ENCODE measurements at regions not wholly inside any gene's neighbourhood (a gene's known extent, or its start where the extent isn't known, plus 50 kb on each side); places are given as distances from the start of the nearest gene placed in this dataset.

DNA sequence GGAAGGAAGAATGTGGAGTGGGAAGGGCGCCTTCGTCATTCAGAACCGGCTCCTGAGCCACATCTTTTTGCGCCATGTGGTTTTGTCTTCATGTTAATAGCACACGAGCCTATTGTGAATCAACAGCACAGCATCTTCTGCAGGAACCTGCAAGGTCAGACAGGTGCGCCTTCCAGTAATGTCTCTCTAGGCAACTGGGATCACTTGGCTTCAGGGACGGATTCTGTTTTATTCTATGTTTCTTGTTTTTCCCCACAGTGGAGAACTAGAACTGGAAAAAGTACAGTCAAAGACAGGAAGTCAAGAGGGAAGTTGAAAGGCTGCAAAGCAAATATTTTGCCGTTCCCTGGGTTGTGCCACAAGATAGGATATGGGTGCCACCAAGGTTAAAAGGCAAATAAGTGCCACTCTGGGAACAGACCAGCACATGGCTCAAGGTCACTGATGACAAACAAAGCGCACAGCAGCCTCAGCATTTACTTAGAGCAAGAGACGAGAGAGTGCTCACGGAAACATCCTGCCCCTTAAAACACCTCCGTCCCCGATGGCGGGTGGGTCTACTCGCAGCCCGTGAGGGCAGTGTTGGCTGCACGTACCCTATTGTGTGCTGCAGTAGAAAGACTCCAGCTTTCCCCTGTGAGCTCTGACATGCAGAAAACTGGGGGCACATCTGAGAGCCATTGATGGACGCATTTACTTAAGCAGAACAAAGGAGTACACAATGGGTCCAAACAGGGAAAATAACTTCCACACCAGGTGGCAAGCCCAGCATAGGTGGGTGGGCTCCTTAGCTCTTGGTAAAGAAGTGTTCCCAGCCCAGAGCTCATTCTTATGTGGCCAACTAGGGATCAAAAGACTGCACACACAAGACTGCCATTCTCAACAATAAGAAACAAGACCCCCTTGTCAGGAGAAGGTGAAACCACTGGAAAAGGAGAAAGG lies 107.2 kb upstream of the PARD3B start:
- TF ChIP-seq, protein P1, sequence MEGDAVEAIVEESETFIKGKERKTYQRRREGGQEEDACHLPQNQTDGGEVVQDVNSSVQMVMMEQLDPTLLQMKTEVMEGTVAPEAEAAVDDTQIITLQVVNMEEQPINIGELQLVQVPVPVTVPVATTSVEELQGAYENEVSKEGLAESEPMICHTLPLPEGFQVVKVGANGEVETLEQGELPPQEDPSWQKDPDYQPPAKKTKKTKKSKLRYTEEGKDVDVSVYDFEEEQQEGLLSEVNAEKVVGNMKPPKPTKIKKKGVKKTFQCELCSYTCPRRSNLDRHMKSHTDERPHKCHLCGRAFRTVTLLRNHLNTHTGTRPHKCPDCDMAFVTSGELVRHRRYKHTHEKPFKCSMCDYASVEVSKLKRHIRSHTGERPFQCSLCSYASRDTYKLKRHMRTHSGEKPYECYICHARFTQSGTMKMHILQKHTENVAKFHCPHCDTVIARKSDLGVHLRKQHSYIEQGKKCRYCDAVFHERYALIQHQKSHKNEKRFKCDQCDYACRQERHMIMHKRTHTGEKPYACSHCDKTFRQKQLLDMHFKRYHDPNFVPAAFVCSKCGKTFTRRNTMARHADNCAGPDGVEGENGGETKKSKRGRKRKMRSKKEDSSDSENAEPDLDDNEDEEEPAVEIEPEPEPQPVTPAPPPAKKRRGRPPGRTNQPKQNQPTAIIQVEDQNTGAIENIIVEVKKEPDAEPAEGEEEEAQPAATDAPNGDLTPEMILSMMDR (IDR thresholded peaks at IDR 0.05; ENCODE audit: low read length, missing control alignments) = no peak
- DNase-seq (ENCODE audit: low read depth) = no peak
- no peak overlapping the region for H3K4me3 ChIP-seq (replicated peaks; ENCODE audit: low read depth, low read length)

DNA sequence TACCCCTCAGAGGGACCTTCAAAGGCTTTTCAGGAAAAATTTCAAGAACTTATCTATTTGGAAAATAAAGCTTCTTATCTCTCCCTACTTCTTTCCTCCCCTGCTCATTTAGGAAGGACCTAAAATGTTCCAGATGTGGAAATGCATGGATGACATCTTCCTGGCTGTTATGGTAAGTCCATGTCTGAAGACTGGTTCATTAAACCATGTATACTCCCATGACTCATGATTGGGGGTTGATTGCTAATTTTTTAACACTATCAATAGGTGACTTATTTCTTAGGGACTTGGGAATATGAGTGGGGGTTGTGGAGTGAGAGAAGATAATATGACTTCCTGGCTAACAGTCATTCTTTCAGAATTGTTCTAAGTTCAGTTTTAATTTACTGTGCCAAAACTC lies 104.0 kb upstream of the PARD3B start:
- H3K4me3 ChIP-seq (replicated peaks; ENCODE audit: low read depth, low read length) = no peak overlapping the region
- TF ChIP-seq, protein P1 (IDR thresholded peaks at IDR 0.05; ENCODE audit: low read length, missing control alignments) = no peak
- DNase-seq (ENCODE audit: low read depth) = no peak

DNA sequence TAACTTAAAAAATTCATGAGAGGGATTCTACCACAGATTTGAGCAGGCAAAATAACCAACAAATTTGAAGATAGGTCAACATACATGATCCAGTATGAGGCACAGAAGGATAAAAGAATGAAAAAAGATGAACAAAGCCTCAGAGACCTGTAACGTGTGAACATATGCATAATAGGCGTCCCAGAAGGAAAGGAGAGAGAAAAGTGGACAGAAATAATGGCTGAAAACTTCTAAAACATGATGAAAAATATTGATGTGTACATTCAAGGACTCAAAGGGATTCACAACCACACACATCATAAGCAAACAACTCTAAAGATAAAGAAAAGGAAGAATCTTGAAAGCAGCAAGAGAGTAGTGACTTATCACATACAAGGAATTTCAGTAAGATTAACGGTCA lies 100.1 kb upstream of the PARD3B start:
- no peak overlapping the region for H3K4me3 ChIP-seq (replicated peaks; ENCODE audit: low read depth, low read length)
- TF ChIP-seq, protein P1 (IDR thresholded peaks at IDR 0.05; ENCODE audit: low read length, missing control alignments) = no peak
- DNase-seq (ENCODE audit: low read depth) = no peak

DNA sequence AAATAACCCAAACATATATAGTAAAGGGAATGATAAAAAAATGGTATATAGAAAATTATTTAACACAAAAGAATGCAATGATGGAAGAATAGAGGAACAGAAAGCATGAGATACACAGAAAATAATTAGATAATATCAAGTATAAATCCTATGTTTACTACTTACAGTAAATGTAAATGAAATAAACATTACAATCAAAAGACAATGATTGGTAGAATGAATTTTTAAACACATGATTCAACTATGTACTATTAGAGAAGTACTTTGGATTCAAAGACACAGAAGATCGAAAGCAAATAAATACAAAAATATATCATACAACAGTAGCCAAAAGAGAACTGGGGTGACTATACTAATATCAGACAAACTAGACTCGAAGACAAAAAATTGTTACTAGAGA lies 97.6 kb upstream of the PARD3B start:
- DNase-seq (ENCODE audit: low read depth) = no peak
- no peak overlapping the region for H3K4me3 ChIP-seq (replicated peaks; ENCODE audit: low read depth, low read length)
- TF ChIP-seq, protein P1 (IDR thresholded peaks at IDR 0.05; ENCODE audit: low read length, missing control alignments) = no peak

DNA sequence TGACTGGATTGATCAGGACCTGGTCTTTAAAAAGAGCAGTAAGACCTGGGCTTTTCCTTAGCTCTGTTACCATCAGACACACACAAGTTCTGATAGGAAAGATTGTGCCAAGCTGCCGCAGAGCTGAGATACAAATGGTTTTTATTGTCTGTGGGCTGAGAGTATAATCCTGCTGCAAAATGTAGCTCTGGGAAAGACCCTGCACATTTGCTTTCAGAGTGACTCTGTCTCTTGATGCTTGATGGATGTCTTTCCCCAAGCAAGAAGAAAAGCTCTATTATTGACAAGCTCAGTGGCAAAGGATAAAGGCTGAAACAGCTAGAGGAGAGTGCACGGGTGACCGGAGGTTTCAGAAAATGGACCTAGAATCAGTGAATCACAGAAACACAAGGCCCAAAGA lies 95.3 kb upstream of the PARD3B start:
- TF ChIP-seq, protein P1 (IDR thresholded peaks at IDR 0.05; ENCODE audit: low read length, missing control alignments) = no peak
- no peak for DNase-seq (ENCODE audit: low read depth)
- no peak overlapping the region for H3K4me3 ChIP-seq (replicated peaks; ENCODE audit: low read depth, low read length)

DNA sequence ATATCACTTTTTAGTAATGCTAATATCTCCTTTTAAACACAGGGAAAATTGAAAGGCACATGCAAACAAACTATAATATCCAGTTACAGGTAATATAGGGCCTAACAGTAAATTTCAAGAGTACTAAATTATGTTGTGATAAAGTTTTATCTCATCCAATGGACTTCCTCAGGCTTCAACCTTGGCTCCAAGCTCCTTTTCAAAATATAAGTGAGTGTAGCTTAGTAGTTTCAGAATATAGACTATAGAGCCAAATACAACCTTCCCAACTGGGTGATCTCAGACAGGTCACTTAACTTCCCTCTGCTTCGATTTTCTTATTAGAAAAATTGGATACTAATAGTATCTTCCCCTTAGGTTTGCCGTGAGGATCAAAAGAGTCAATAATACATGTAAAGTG lies 93.5 kb upstream of the PARD3B start:
- no peak for DNase-seq (ENCODE audit: low read depth)
- no peak overlapping the region for H3K4me3 ChIP-seq (replicated peaks; ENCODE audit: low read depth, low read length)
- TF ChIP-seq, protein P1 (IDR thresholded peaks at IDR 0.05; ENCODE audit: low read length, missing control alignments) = no peak
